PC-3 (cell line): ENCODE measurements at regions not wholly inside any gene's neighbourhood (a gene's known extent, or its start where the extent isn't known, plus 50 kb on each side); places are given as distances from the start of the nearest gene placed in this dataset.

ENCODE experiments used
- EZH2phosphoT487 ChIP-seq: fragments of 300-600 bp; sonication (generic); IDR thresholded peaks from 2 replicates; pipeline ENCODE4 v1.6.1; 2018; ENCODE audit warnings: mild to moderate bottlenecking, antibody characterized with exemption, low read length, borderline replicate concordance
- TF ChIP-seq, protein P1 (sequence below): fragments of 300-600 bp; sonication (generic); conservative IDR thresholded peaks from 2 replicates; pipeline ENCODE4 v1.5.1; 2017; ENCODE audit warnings: antibody characterized with exemption, low read depth, mild to moderate bottlenecking, low read length

DNA sequence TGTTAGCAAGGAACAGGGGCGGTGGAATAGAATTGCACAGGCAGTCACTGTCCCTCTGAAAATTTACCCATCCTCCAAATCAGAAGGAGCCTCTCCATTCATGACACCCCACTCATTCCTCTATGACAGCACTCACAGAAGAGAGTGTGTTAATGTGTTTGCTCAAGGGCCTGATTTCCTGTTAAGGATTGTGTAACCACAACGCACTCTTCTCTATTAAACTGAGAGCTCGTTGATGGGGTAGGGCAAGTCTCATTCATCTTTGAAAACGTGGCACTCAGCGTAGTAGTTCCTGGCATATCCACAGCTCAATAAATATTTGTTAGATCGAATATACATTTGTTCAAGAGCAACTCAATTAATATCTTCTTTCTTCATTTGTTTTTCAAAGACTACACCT is 106.4 kb downstream of the VAPA start:
- TF ChIP-seq, protein P1, sequence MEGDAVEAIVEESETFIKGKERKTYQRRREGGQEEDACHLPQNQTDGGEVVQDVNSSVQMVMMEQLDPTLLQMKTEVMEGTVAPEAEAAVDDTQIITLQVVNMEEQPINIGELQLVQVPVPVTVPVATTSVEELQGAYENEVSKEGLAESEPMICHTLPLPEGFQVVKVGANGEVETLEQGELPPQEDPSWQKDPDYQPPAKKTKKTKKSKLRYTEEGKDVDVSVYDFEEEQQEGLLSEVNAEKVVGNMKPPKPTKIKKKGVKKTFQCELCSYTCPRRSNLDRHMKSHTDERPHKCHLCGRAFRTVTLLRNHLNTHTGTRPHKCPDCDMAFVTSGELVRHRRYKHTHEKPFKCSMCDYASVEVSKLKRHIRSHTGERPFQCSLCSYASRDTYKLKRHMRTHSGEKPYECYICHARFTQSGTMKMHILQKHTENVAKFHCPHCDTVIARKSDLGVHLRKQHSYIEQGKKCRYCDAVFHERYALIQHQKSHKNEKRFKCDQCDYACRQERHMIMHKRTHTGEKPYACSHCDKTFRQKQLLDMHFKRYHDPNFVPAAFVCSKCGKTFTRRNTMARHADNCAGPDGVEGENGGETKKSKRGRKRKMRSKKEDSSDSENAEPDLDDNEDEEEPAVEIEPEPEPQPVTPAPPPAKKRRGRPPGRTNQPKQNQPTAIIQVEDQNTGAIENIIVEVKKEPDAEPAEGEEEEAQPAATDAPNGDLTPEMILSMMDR = no peak
- no peak for TF ChIP-seq EZH2phosphoT487
